K562 (cell line): ENCODE measurements at regions not wholly inside any gene's neighbourhood (a gene's known extent, or its start where the extent isn't known, plus 50 kb on each side); places are given as distances from the start of the nearest gene placed in this dataset.

Experiments
- ARNT ChIP-seq, 2 experiments: fragments of 450-650 bp; IDR thresholded peaks; 2 replicates each; pipeline ENCODE4 v1.6.1; 2016; ENCODE audit warnings: mild to moderate bottlenecking in 1 of 2
- CEBPG ChIP-seq, 3 experiments: fragments of 200-800 bp in 1 of 3; sonication (Bioruptor generic) in 1 of 3; sonication (generic) in 1 of 3; formaldehyde crosslinking in 1 of 3; IDR thresholded peaks in 2 of 3; conservative IDR thresholded peaks in 1 of 3; 2 replicates each; pipeline versions ENCODE4 v1.6.1 to v1.8.0; 2016 to 2022; ENCODE audit warnings: missing compliant biosample characterization in 2 of 3, missing genetic modification characterization in 2 of 3, mild to moderate bottlenecking in 1 of 3, missing genetic modification reagents in 1 of 3
- GATA2 ChIP-seq: sonication (generic); formaldehyde crosslinking; IDR thresholded peaks from 2 replicates; pipeline ENCODE4 v1.4.0; 2020; ENCODE audit warnings: mild to moderate bottlenecking, missing genetic modification reagents
- KLF13 ChIP-seq: fragments of 450-650 bp; IDR thresholded peaks from 2 replicates; pipeline ENCODE4 v1.6.1; 2016; ENCODE audit warnings: missing genetic modification characterization, low read depth, mild to moderate bottlenecking, missing compliant biosample characterization, moderate library complexity, borderline replicate concordance
- LARP7 ChIP-seq: fragments of 450-650 bp; IDR thresholded peaks from 2 replicates; pipeline ENCODE4 v1.6.1; 2016
- NR4A1 ChIP-seq, 2 experiments: fragments of 250-450 bp in 1 of 2; fragments of 450-650 bp in 1 of 2; sonication (Bioruptor Pico) in 1 of 2; IDR thresholded peaks; 2 replicates each; pipeline versions ENCODE4 v1.4.0 to v1.6.1; 2016 to 2020; ENCODE audit warnings: mild to moderate bottlenecking in 2 of 2, missing compliant biosample characterization in 1 of 2, missing genetic modification characterization in 1 of 2, moderate library complexity in 1 of 2
- NRF1 ChIP-seq, 2 experiments: fragments of 450-650 bp; IDR thresholded peaks in 1 of 2; conservative IDR thresholded peaks in 1 of 2; 2 replicates each; pipeline ENCODE4 v1.6.1; 2014; ENCODE audit warnings: mild to moderate bottlenecking in 2 of 2
- RBM17 ChIP-seq: fragments of 200-400 bp; formaldehyde crosslinking; IDR thresholded peaks from 2 replicates; pipeline ENCODE4 v1.6.1; 2017; ENCODE audit warnings: low read depth, mild to moderate bottlenecking, low read length, borderline replicate concordance
- RCOR1 ChIP-seq, 2 experiments: IDR thresholded peaks; 2 replicates each; pipeline ENCODE4 v1.6.1; 2012; ENCODE audit warnings: low read depth in 2 of 2, low read length in 2 of 2, borderline replicate concordance in 1 of 2, improper control_type of control experiment in 1 of 2
- RFX1 ChIP-seq: fragments of 450-650 bp; IDR thresholded peaks from 2 replicates; pipeline ENCODE4 v1.6.1; 2016; ENCODE audit warnings: mild to moderate bottlenecking, moderate library complexity
- RHOXF2B ChIP-seq: fragments of 250-450 bp; sonication (Bioruptor Pico); conservative IDR thresholded peaks from 2 replicates; pipeline ENCODE4 v1.5.1; 2021
- SMAD3 ChIP-seq: fragments of 450-650 bp; formaldehyde crosslinking; conservative IDR thresholded peaks from 2 replicates; pipeline ENCODE4 v1.4.0; 2020; ENCODE audit warnings: mild to moderate bottlenecking
- SRSF7 ChIP-seq: fragments of 200-400 bp; formaldehyde crosslinking; optimal IDR thresholded peaks from 2 replicates; pipeline ENCODE3; 2017; ENCODE audit warnings: mild to moderate bottlenecking, low read depth, low read length
- TCF7 ChIP-seq: sonication (generic); IDR thresholded peaks from 2 replicates; pipeline ENCODE4 v1.6.1; 2016; ENCODE audit warnings: antibody characterized with exemption, borderline replicate concordance
- ZC3H8 ChIP-seq: fragments of 450-650 bp; IDR thresholded peaks from 2 replicates; pipeline ENCODE4 v1.6.1; 2017
- ZNF431 ChIP-seq: sonication (generic); formaldehyde crosslinking; IDR thresholded peaks from 2 replicates; pipeline ENCODE4 v1.8.0; 2022; ENCODE audit warnings: mild to moderate bottlenecking, missing genetic modification reagents
- ZNF436 ChIP-seq: fragments of 250-450, 450-650 bp; sonication (Bioruptor Pico); formaldehyde crosslinking; IDR thresholded peaks from 2 replicates; pipeline ENCODE4 v1.7.0; 2020; ENCODE audit warnings: mild to moderate bottlenecking
- TF ChIP-seq, protein P1 (sequence below): fragments of 200-800 bp; sonication (Bioruptor generic); IDR thresholded peaks from 2 replicates; pipeline ENCODE4 v1.6.1; 2017; ENCODE audit warnings: missing genetic modification characterization, missing compliant biosample characterization
- TF ChIP-seq, protein P2 (sequence below): fragments of 450-650 bp; IDR thresholded peaks from 2 replicates; pipeline ENCODE4 v1.6.1; 2016; ENCODE audit warnings: borderline replicate concordance
- TF ChIP-seq, protein P3 (sequence below): fragments of 450-650 bp; IDR thresholded peaks from 2 replicates; pipeline ENCODE4 v1.6.1; 2014; ENCODE audit warnings: low read depth, mild to moderate bottlenecking, moderate library complexity, borderline replicate concordance
- TF ChIP-seq, protein P4 (sequence below): sonication (generic); formaldehyde crosslinking; IDR thresholded peaks from 2 replicates; pipeline ENCODE4 v1.9.0; 2022; ENCODE audit warnings: mild to moderate bottlenecking, missing genetic modification reagents
- TF ChIP-seq, protein P5 (sequence below): sonication (generic); formaldehyde crosslinking; IDR thresholded peaks from 2 replicates; pipeline ENCODE4 v1.8.0; 2022; ENCODE audit warnings: mild to moderate bottlenecking, missing genetic modification reagents

DNA sequence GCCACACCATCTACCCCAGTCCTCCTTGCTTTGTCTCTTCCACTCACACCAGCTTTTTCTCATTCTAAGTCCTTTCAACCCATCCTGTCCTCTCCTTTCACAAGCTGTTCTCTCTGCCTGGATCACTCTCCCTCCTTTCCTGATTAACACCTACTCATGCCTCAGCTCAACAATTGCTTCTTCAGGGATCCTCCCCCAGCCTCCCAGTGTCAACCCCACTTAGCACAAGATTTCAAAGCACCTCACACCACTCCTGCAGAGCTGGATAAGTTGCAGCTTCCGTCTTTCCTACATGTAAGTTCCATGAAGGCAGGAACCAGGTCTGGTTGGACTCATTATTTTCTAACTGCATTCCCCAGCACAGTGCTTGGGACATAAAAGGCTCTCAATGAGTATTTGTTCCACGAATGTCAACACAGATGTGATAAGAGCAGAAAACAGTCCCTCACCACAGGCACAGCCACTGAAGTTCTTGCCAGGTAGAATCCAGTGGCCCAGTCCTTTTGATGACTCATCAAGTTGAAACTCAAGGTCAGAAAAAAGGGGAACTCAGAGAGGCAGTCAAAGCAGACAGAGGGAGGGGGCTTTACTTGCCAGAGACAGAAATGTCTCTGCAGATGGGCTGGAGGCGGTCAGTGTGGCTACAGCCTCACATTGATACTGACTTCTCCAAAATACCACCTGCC, 193.4 kb upstream of the PRDM1 start (continued):
- TF ChIP-seq, protein P1, sequence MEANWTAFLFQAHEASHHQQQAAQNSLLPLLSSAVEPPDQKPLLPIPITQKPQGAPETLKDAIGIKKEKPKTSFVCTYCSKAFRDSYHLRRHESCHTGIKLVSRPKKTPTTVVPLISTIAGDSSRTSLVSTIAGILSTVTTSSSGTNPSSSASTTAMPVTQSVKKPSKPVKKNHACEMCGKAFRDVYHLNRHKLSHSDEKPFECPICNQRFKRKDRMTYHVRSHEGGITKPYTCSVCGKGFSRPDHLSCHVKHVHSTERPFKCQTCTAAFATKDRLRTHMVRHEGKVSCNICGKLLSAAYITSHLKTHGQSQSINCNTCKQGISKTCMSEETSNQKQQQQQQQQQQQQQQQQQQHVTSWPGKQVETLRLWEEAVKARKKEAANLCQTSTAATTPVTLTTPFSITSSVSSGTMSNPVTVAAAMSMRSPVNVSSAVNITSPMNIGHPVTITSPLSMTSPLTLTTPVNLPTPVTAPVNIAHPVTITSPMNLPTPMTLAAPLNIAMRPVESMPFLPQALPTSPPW (CRISPR knock-in tag) = peak; percentile 28; the same call in 1 of the 2 replicates
- no peak for TF ChIP-seq RFX1
- no peak for TF ChIP-seq SMAD3 (CRISPR knock-in tag)
- TF ChIP-seq ZNF431 (CRISPR knock-in tag) = no peak
- no peak for TF ChIP-seq ZC3H8
- no peak for TF ChIP-seq SRSF7
- TF ChIP-seq, protein P2, sequence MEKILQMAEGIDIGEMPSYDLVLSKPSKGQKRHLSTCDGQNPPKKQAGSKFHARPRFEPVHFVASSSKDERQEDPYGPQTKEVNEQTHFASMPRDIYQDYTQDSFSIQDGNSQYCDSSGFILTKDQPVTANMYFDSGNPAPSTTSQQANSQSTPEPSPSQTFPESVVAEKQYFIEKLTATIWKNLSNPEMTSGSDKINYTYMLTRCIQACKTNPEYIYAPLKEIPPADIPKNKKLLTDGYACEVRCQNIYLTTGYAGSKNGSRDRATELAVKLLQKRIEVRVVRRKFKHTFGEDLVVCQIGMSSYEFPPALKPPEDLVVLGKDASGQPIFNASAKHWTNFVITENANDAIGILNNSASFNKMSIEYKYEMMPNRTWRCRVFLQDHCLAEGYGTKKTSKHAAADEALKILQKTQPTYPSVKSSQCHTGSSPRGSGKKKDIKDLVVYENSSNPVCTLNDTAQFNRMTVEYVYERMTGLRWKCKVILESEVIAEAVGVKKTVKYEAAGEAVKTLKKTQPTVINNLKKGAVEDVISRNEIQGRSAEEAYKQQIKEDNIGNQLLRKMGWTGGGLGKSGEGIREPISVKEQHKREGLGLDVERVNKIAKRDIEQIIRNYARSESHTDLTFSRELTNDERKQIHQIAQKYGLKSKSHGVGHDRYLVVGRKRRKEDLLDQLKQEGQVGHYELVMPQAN = no peak
- TF ChIP-seq, protein P3, sequence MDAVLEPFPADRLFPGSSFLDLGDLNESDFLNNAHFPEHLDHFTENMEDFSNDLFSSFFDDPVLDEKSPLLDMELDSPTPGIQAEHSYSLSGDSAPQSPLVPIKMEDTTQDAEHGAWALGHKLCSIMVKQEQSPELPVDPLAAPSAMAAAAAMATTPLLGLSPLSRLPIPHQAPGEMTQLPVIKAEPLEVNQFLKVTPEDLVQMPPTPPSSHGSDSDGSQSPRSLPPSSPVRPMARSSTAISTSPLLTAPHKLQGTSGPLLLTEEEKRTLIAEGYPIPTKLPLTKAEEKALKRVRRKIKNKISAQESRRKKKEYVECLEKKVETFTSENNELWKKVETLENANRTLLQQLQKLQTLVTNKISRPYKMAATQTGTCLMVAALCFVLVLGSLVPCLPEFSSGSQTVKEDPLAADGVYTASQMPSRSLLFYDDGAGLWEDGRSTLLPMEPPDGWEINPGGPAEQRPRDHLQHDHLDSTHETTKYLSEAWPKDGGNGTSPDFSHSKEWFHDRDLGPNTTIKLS = 0 out of 2 replicates have a peak, but pooled peaks have one; percentile 19
- no peak for TF ChIP-seq NR4A1 (CRISPR knock-in tag; IDR thresholded peaks at IDR 0.05)
- TF ChIP-seq NR4A1 (tag; IDR thresholded peaks at IDR 0.05) = no peak
- no peak for TF ChIP-seq NRF1 (conservative IDR thresholded peaks at IDR 0.05 in 1 of 2, IDR thresholded peaks at IDR 0.05 in 1 of 2)
- TF ChIP-seq TCF7 = no peak
- TF ChIP-seq KLF13 (tag) = no peak
- TF ChIP-seq RHOXF2B (CRISPR knock-in tag) = no peak
- TF ChIP-seq ZNF436 (CRISPR knock-in tag) = no peak
- no peak for TF ChIP-seq GATA2
- TF ChIP-seq, protein P4, sequence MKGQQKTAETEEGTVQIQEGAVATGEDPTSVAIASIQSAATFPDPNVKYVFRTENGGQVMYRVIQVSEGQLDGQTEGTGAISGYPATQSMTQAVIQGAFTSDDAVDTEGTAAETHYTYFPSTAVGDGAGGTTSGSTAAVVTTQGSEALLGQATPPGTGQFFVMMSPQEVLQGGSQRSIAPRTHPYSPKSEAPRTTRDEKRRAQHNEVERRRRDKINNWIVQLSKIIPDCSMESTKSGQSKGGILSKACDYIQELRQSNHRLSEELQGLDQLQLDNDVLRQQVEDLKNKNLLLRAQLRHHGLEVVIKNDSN (CRISPR knock-in tag) = no peak
- TF ChIP-seq RBM17 = no peak
- TF ChIP-seq LARP7 = no peak
- TF ChIP-seq, protein P5, sequence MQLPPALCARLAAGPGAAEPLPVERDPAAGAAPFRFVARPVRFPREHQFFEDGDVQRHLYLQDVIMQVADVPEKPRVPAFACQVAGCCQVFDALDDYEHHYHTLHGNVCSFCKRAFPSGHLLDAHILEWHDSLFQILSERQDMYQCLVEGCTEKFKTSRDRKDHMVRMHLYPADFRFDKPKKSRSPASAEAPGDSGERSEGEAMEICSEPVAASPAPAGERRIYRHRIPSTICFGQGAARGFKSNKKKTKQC (CRISPR knock-in tag) = no peak
- TF ChIP-seq CEBPG (CRISPR knock-in tag; IDR thresholded peaks at IDR 0.05) = no peak
- TF ChIP-seq CEBPG (tag; conservative IDR thresholded peaks at IDR 0.05 in 1 of 2, IDR thresholded peaks at IDR 0.05 in 1 of 2) = no peak
- TF ChIP-seq ARNT (IDR thresholded peaks at IDR 0.05) = no peak
- peak in 1 of 2 experiments; percentile 21; a peak in 1 of 4 replicates for TF ChIP-seq RCOR1 (IDR thresholded peaks at IDR 0.05; ENCODE audit: borderline replicate concordance in 1 of 2, low read depth in 2 of 2, low read length in 2 of 2)
